HEK293 (cell line): ENCODE measurements at regions not wholly inside any gene's neighbourhood (a gene's known extent, or its start where the extent isn't known, plus 50 kb on each side); places are given as distances from the start of the nearest gene placed in this dataset.

Source experiments
- CTCF ChIA-PET: fragments of 350-600 bp; formaldehyde crosslinking; extraction: SDS; loops from one replicate; lab custom pipeline; 2021; ENCODE audit warnings: antibody characterized with exemption; lab: Yijun Ruan, JAX
- POLR2A ChIA-PET: fragments of 300-600 bp; formaldehyde crosslinking; extraction: SDS; loops from one replicate; lab custom pipeline; 2020; ENCODE audit warnings: antibody characterized with exemption, inconsistent platforms; lab: Yijun Ruan, JAX
- H3K27ac ChIP-seq: fragments of 200-500 bp; sonication (Bioruptor generic); 2 replicates; pipeline ENCODE4 v1.5.1; 2014; ENCODE audit warnings: low read depth, low read length, control low read depth, inconsistent platforms; ENCODE audit errors: extremely low read depth
- H3K36me3 ChIP-seq, 2 experiments: fragments of 200-500 bp in 1 of 2; sonication (Bioruptor generic) in 1 of 2; 1 replicate in 1 of 2; 2 replicates in 1 of 2; pipeline ENCODE4 v1.5.1; 2014 to 2017; ENCODE audit warnings: inconsistent platforms in 2 of 2, low read length in 2 of 2; ENCODE audit not compliant: control insufficient read depth in 2 of 2, insufficient read depth in 1 of 2
- H3K4me1 ChIP-seq: fragments of 200-500 bp; sonication (Bioruptor generic); 2 replicates; pipeline ENCODE4 v1.5.1; 2014; ENCODE audit warnings: mild to moderate bottlenecking, low read length, inconsistent platforms; ENCODE audit not compliant: control insufficient read depth, insufficient read depth
- H3K4me3 ChIP-seq: 2 replicates; pipeline ENCODE4 v1.5.1; 2011; ENCODE audit warnings: low read depth, mild to moderate bottlenecking, control low read depth, low read length, moderate library complexity
- H3K9me3 ChIP-seq: fragments of 200-500 bp; sonication (Bioruptor generic); 2 replicates; pipeline ENCODE4 v1.5.1; 2014; ENCODE audit warnings: low read depth, low read length, inconsistent platforms; ENCODE audit not compliant: control insufficient read depth, insufficient read depth
- BCL11B ChIP-seq: fragments of 450-650 bp; formaldehyde crosslinking; IDR thresholded peaks from 2 replicates; pipeline ENCODE4 v1.5.1; 2016; ENCODE audit warnings: low read depth, missing biosample characterization, missing genetic modification characterization
- EGR2 ChIP-seq: fragments of 450-650 bp; formaldehyde crosslinking; IDR thresholded peaks from 2 replicates; pipeline ENCODE4 v1.5.1; 2016; ENCODE audit warnings: low read depth, missing biosample characterization, missing genetic modification characterization
- GLI2 ChIP-seq: fragments of 450-650 bp; formaldehyde crosslinking; IDR thresholded peaks from 2 replicates; pipeline ENCODE4; 2017; ENCODE audit warnings: missing biosample characterization, missing genetic modification characterization, low read depth, borderline replicate concordance
- HIC1 ChIP-seq: fragments of 450-650 bp; formaldehyde crosslinking; IDR thresholded peaks from 2 replicates; pipeline ENCODE4 v1.5.1; 2016; ENCODE audit warnings: missing biosample characterization, missing genetic modification characterization
- HOXA7 ChIP-seq: sonication (generic); formaldehyde crosslinking; IDR thresholded peaks from 2 replicates; pipeline ENCODE4 v1.8.1; 2022; ENCODE audit warnings: missing genetic modification reagents, borderline replicate concordance
- REST ChIP-seq: fragments of 450-650 bp; formaldehyde crosslinking; IDR thresholded peaks from 2 replicates; pipeline ENCODE4 v1.5.1; 2016; ENCODE audit warnings: missing biosample characterization, missing genetic modification characterization
- ZBTB1 ChIP-seq: fragments of 450-650 bp; formaldehyde crosslinking; IDR thresholded peaks from 2 replicates; pipeline ENCODE4 v1.5.1; 2016; ENCODE audit warnings: missing biosample characterization, missing genetic modification characterization
- ZBTB48 ChIP-seq: fragments of 450-650 bp; formaldehyde crosslinking; IDR thresholded peaks from 2 replicates; pipeline ENCODE4 v1.5.1; 2016; ENCODE audit warnings: missing biosample characterization, missing genetic modification characterization
- ZFHX2 ChIP-seq: fragments of 450-650 bp; formaldehyde crosslinking; conservative IDR thresholded peaks from 2 replicates; pipeline ENCODE4 v1.5.1; 2016; ENCODE audit warnings: missing biosample characterization, missing genetic modification characterization
- ZNF114 ChIP-seq: fragments of 450-650 bp; formaldehyde crosslinking; IDR thresholded peaks from 2 replicates; pipeline ENCODE4 v1.5.0; 2017; ENCODE audit warnings: missing biosample characterization, missing genetic modification characterization
- ZNF133 ChIP-seq: fragments of 450-650 bp; formaldehyde crosslinking; IDR thresholded peaks from 2 replicates; pipeline ENCODE4 v1.5.1; 2016; ENCODE audit warnings: missing biosample characterization, missing genetic modification characterization
- ZNF146 ChIP-seq: fragments of 450-650 bp; formaldehyde crosslinking; IDR thresholded peaks from 2 replicates; pipeline ENCODE4 v1.5.1; 2016; ENCODE audit warnings: missing biosample characterization, missing genetic modification characterization
- ZNF23 ChIP-seq: fragments of 450-650 bp; formaldehyde crosslinking; IDR thresholded peaks from 2 replicates; pipeline ENCODE4 v1.5.1; 2016; ENCODE audit warnings: missing biosample characterization, missing genetic modification characterization, borderline replicate concordance
- ZNF292 ChIP-seq: fragments of 450-650 bp; formaldehyde crosslinking; IDR thresholded peaks from 2 replicates; pipeline ENCODE4 v1.5.1; 2016; ENCODE audit warnings: low read depth, missing biosample characterization, missing genetic modification characterization, borderline replicate concordance
- ZNF311 ChIP-seq: fragments of 450-650 bp; formaldehyde crosslinking; IDR thresholded peaks from 2 replicates; pipeline ENCODE4 v1.5.1; 2017; ENCODE audit warnings: missing biosample characterization, missing genetic modification characterization, borderline replicate concordance
- ZNF350 ChIP-seq: fragments of 450-650 bp; formaldehyde crosslinking; IDR thresholded peaks from 2 replicates; pipeline ENCODE4 v1.5.0; 2017; ENCODE audit warnings: missing biosample characterization, mild to moderate bottlenecking, missing genetic modification characterization
- ZNF510 ChIP-seq: fragments of 450-650 bp; formaldehyde crosslinking; IDR thresholded peaks from 2 replicates; pipeline ENCODE4 v1.5.1; 2018; ENCODE audit warnings: mild to moderate bottlenecking, missing genetic modification characterization, missing biosample characterization; ENCODE audit not compliant: insufficient replicate concordance
- ZNF621 ChIP-seq: fragments of 450-650 bp; formaldehyde crosslinking; IDR thresholded peaks from 2 replicates; pipeline ENCODE4 v1.5.1; 2017; ENCODE audit warnings: missing biosample characterization, missing genetic modification characterization
- ZNF623 ChIP-seq: fragments of 450-650 bp; formaldehyde crosslinking; IDR thresholded peaks from 2 replicates; pipeline ENCODE4 v1.5.1; 2016; ENCODE audit warnings: missing biosample characterization, missing genetic modification characterization
- ZNF654 ChIP-seq: fragments of 450-650 bp; formaldehyde crosslinking; IDR thresholded peaks from 2 replicates; pipeline ENCODE4 v1.5.1; 2016; ENCODE audit warnings: low read depth, missing biosample characterization, missing genetic modification characterization
- ZNF707 ChIP-seq: fragments of 450-650 bp; formaldehyde crosslinking; IDR thresholded peaks from 2 replicates; pipeline ENCODE4 v1.5.1; 2016; ENCODE audit warnings: missing biosample characterization, missing genetic modification characterization
- ZNF830 ChIP-seq: fragments of 450-650 bp; IDR thresholded peaks from 2 replicates; pipeline ENCODE4 v1.5.0; 2018; ENCODE audit warnings: missing biosample characterization, missing genetic modification characterization, low read depth, mild to moderate bottlenecking, moderate library complexity
- ZSCAN16 ChIP-seq: fragments of 450-650 bp; formaldehyde crosslinking; IDR thresholded peaks from 2 replicates; pipeline ENCODE4 v1.5.1; 2016; ENCODE audit warnings: missing biosample characterization, missing genetic modification characterization
- ZSCAN30 ChIP-seq: fragments of 450-650 bp; IDR thresholded peaks from 2 replicates; pipeline ENCODE4 v1.5.1; 2018; ENCODE audit warnings: missing biosample characterization, mild to moderate bottlenecking, missing genetic modification characterization, moderate library complexity
- TF ChIP-seq, protein P1 (sequence below): fragments of 450-650 bp; formaldehyde crosslinking; IDR thresholded peaks from 2 replicates; pipeline ENCODE4 v1.5.1; 2016; ENCODE audit warnings: missing biosample characterization, missing genetic modification characterization
- TF ChIP-seq, protein P2 (sequence below): fragments of 450-650 bp; formaldehyde crosslinking; IDR thresholded peaks from 2 replicates; pipeline ENCODE4 v1.5.1; 2016; ENCODE audit warnings: missing biosample characterization, missing genetic modification characterization

DNA sequence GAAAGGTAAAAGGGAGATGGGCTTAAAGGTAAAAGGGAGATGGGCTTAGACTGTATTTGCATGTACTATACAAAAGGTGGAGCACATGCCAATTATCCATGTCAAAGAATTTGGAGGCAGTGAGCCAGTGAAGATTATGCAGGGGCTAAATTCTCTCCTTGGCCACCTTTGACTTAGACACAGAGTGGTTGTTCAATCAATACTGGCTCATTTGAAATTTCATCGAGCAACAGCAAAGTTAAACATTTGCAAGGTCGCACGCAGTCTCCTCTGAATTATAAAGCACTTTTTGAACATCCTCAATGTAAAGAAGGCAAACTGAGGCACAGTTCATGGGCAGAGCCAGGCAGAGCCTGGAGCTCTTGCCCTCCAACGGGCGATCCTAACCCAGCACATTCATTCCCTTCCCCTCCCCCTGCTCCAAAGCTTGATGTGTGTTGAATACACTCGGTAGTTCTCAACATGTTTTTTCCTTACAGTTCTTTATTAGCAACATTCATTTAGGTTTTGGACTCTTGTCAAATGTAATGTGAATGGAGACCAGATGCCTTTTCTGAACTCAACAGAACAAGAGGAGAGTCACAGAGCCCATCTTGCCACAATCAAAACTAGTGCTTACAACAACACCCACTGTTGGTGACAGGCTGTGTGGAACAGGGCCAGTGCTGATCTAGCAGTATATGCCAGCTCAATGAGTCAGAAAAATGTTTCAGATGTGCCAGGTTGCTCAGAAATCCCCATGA is 169.7 kb upstream of the G2E3 start:
- POLR2A ChIA-PET = no interaction called here
- H3K36me3 ChIP-seq = no peaks in the 10 kb centered on the region
- H3K27ac ChIP-seq = no peak overlapping the region
- H3K4me3 ChIP-seq = no peak overlapping the region
- no peaks in the 10 kb centered on the region for H3K9me3 ChIP-seq
- CTCF ChIA-PET = interaction anchor here (1.7 kb wide), 1 partner anchor 119 kb away, joined by 6 read pairs; no protein-coding TSS in a partner anchor
- H3K4me1 ChIP-seq = no peaks in the 10 kb centered on the region
- TF ChIP-seq ZNF23 (tag by site-specific recombination) = no peak
- TF ChIP-seq ZNF621 (tag by site-specific recombination) = no peak
- no peak for TF ChIP-seq ZNF146
- TF ChIP-seq HIC1 (tag by site-specific recombination) = no peak
- no peak for TF ChIP-seq REST
- no peak for TF ChIP-seq ZSCAN30
- TF ChIP-seq, protein P1, sequence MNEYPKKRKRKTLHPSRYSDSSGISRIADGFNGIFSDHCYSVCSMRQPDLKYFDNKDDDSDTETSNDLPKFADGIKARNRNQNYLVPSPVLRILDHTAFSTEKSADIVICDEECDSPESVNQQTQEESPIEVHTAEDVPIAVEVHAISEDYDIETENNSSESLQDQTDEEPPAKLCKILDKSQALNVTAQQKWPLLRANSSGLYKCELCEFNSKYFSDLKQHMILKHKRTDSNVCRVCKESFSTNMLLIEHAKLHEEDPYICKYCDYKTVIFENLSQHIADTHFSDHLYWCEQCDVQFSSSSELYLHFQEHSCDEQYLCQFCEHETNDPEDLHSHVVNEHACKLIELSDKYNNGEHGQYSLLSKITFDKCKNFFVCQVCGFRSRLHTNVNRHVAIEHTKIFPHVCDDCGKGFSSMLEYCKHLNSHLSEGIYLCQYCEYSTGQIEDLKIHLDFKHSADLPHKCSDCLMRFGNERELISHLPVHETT (tag by site-specific recombination) = no peak
- no peak for TF ChIP-seq ZNF350
- TF ChIP-seq ZNF114 (tag by site-specific recombination) = no peak
- no peak for TF ChIP-seq ZNF311
- TF ChIP-seq, protein P2, sequence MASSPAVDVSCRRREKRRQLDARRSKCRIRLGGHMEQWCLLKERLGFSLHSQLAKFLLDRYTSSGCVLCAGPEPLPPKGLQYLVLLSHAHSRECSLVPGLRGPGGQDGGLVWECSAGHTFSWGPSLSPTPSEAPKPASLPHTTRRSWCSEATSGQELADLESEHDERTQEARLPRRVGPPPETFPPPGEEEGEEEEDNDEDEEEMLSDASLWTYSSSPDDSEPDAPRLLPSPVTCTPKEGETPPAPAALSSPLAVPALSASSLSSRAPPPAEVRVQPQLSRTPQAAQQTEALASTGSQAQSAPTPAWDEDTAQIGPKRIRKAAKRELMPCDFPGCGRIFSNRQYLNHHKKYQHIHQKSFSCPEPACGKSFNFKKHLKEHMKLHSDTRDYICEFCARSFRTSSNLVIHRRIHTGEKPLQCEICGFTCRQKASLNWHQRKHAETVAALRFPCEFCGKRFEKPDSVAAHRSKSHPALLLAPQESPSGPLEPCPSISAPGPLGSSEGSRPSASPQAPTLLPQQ (tag by site-specific recombination) = no peak
- TF ChIP-seq ZNF133 (tag by site-specific recombination) = no peak
- no peak for TF ChIP-seq BCL11B
- no peak for TF ChIP-seq HOXA7 (CRISPR knock-in tag)

- POLR2A ChIA-PET = no interaction called here
Observed at GRCh38 chr14:30389877-30390385, 169.0 kb upstream of the G2E3 start.

More at GRCh38 chr14:30389877-30390385, 169.0 kb upstream of the G2E3 start:
- Histone ChIP-seq H3K9me3 (no peaks in the 10 kb centered on the region), H3K4me1 (no peaks in the 10 kb centered on the region), H3K27ac (no peak overlapping the region), H3K4me3 (no peak overlapping the region), H3K36me3 (no peaks in the 10 kb centered on the region)
- CTCF ChIA-PET = no interaction called here
- TF ChIP-seq ZNF623 (tag by site-specific recombination) (no peak), ZNF707 (tag by site-specific recombination) (no peak), ZFHX2 (peak; percentile 57), EGR2 (peak; percentile 59; the same call in 1 of the 2 replicates), ZBTB48 (no peak), ZBTB1 (tag by site-specific recombination) (no peak), ZNF510 (tag by site-specific recombination) (no peak), ZNF654 (tag by site-specific recombination) (no peak), GLI2 (tag by site-specific recombination) (no peak), ZNF830 (tag by site-specific recombination) (no peak), ZSCAN16 (no peak), ZNF292 (tag by site-specific recombination) (no peak)
